ENCODE measurements at regions not wholly inside any gene's neighbourhood (a gene's known extent, or its start where the extent isn't known, plus 50 kb on each side); places are given as distances from the start of the nearest gene placed in this dataset.
A peak's percentile ranks its signal among the peaks of the same experiment; 100 is the strongest.

DNA sequence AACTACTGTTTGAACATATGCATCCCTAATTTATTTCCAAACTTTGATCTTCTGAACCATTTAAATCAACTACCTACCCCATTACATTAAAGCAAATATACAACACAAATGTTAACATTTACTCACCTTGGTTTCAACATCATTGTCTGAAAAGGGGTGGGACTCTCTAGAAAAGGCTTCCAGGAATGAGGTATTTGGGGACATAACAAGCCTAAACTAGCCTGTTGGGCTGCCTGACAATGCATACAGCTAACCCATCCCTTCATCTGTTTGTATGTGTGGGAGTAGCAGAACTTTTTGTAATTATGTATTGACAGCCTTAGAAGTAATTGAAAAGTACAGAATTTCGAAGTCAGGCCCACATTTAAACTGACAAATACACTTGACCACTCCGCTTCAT is 2225.9 kb upstream of the C9orf72 start:
- TF ChIP-seq, protein P1, sequence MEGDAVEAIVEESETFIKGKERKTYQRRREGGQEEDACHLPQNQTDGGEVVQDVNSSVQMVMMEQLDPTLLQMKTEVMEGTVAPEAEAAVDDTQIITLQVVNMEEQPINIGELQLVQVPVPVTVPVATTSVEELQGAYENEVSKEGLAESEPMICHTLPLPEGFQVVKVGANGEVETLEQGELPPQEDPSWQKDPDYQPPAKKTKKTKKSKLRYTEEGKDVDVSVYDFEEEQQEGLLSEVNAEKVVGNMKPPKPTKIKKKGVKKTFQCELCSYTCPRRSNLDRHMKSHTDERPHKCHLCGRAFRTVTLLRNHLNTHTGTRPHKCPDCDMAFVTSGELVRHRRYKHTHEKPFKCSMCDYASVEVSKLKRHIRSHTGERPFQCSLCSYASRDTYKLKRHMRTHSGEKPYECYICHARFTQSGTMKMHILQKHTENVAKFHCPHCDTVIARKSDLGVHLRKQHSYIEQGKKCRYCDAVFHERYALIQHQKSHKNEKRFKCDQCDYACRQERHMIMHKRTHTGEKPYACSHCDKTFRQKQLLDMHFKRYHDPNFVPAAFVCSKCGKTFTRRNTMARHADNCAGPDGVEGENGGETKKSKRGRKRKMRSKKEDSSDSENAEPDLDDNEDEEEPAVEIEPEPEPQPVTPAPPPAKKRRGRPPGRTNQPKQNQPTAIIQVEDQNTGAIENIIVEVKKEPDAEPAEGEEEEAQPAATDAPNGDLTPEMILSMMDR (IDR thresholded peaks at IDR 0.05; ENCODE audit: insufficient read depth, low read length, poor library complexity, severe bottlenecking) = no peak
- H3K27me3 ChIP-seq (ENCODE audit: control insufficient read depth, insufficient read depth, low read length) = no peaks in the 10 kb centered on the region
- no peak overlapping the region for H3K4me3 ChIP-seq (ENCODE audit: low read depth, low read length)
- no peak for DNase-seq (ENCODE audit: low read depth)
- H3K36me3 ChIP-seq (ENCODE audit: control insufficient read depth, insufficient read depth, low read length) = no peaks in the 10 kb centered on the region

GRCh38 chr9:29800821-29801220 is 2227.5 kb upstream of the C9orf72 start:
- DNase-seq (ENCODE audit: low read depth) = no peak
- Histone ChIP-seq H3K4me3 (ENCODE audit: low read depth, low read length) (no peak overlapping the region), H3K27me3 (ENCODE audit: control insufficient read depth, insufficient read depth, low read length) (no peaks in the 10 kb centered on the region), H3K36me3 (ENCODE audit: control insufficient read depth, insufficient read depth, low read length) (no peaks in the 10 kb centered on the region)
- TF ChIP-seq, protein P1 (IDR thresholded peaks at IDR 0.05; ENCODE audit: insufficient read depth, low read length, poor library complexity, severe bottlenecking) = no peak

DNA sequence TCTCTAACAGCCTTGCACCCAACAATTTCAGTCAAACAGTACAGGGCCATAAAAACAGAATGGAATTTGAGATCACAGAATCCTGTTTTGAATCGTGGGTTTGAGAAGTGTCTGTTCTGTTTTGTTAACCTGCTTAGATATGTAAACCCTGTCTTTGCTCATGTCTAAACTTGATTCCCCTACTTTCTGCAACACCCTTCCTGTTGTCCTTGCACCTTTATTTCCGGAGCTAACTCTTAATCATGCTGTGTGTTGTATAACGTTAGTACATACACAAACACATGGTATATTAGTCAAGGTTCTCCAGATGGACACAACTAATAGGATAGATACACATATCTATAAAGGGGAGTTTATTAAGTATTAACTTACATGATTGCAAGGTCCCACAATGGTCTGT is 2229.2 kb upstream of the C9orf72 start:
- TF ChIP-seq, protein P1 (IDR thresholded peaks at IDR 0.05; ENCODE audit: insufficient read depth, low read length, poor library complexity, severe bottlenecking) = no peak
- H3K4me3 ChIP-seq (ENCODE audit: low read depth, low read length) = no peak overlapping the region
- no peaks in the 10 kb centered on the region for H3K36me3 ChIP-seq (ENCODE audit: control insufficient read depth, insufficient read depth, low read length)
- H3K27me3 ChIP-seq (ENCODE audit: control insufficient read depth, insufficient read depth, low read length) = no peaks in the 10 kb centered on the region
- DNase-seq (ENCODE audit: low read depth) = no peak

DNA sequence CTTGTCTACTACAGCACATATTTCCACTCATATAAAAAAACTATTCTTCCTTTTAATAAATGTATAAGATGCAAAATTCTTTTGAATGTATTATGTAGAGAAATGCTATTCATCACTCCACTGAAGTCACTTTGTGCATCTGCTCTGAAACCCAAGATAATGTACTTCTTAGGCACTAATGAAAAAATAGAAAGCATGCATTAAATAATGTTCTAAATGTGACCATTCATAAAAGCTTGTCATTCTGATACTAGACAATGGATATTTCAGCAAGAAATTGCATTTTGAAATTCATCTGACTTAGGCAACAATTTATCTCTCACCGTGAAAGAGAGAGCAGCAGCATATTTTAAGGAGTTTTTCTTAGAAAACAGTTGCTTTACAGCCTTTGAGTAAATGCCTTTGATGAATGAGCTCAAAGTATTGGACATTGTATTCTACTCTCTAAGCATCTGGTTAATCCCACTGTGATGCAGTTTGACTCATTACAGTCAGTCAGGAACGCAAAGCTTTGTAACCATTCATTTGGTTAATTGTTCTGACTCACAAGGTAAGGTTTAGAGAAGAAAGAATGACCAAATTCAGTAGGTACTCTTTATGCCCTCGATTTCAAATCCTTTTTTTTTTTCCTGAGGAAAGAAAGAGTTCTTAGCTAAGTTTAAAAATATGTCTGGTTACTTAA is 2233.8 kb upstream of the C9orf72 start:
- Histone ChIP-seq H3K27me3 (ENCODE audit: control insufficient read depth, insufficient read depth, low read length) (no peaks in the 10 kb centered on the region), H3K4me3 (ENCODE audit: low read depth, low read length) (no peak overlapping the region), H3K36me3 (ENCODE audit: control insufficient read depth, insufficient read depth, low read length) (no peaks in the 10 kb centered on the region)
- DNase-seq (ENCODE audit: low read depth) = peak; percentile 51
- TF ChIP-seq, protein P1 (IDR thresholded peaks at IDR 0.05; ENCODE audit: insufficient read depth, low read length, poor library complexity, severe bottlenecking) = no peak

DNA sequence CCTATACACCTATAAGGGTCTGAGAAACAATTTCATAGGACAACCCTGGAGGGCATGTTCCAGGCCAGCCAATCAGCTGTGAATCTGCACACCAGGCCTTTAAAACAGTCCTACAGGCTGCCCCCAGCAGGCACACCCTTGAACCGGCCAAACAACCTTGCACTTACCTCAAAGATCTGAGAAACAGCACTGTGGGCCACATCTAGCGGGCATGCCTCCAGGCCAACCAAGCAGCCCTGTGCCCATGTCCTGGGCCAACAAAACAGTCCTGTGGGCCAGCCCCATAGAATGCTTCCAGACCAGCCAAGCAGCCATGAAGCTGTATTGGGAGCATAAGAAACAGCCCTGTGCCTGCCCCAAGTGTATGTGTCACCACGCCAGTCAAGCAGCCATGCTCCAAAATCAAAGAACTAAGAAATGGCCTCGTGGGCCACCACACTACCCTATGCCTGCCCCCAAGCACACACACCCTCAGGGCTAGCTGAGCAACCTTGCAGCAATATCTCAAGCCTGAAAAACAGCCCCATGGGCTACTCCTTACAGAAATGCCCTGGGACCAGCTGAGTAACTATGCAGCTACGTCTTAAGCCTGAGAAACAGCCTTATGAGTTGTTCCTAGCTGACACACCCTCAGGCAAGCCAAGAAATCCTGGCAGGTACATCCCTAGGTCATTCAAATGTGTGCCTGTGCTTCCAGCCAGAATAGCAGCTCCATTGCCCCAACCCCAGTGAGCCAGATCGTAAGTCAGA is 2243.8 kb upstream of the C9orf72 start:
- TF ChIP-seq, protein P1 (IDR thresholded peaks at IDR 0.05; ENCODE audit: insufficient read depth, low read length, poor library complexity, severe bottlenecking) = no peak

More for the DNA sequence above, 2243.8 kb upstream of the C9orf72 start:
- no peaks in the 10 kb centered on the region for H3K36me3 ChIP-seq (ENCODE audit: control insufficient read depth, insufficient read depth, low read length)
- H3K4me3 ChIP-seq (ENCODE audit: low read depth, low read length) = no peak overlapping the region
- no peak for DNase-seq (ENCODE audit: low read depth)
- H3K27me3 ChIP-seq (ENCODE audit: control insufficient read depth, insufficient read depth, low read length) = no peaks in the 10 kb centered on the region

All from kidney epithelial cell (primary cell).